GM10248 (cell line): ENCODE measurements at regions not wholly inside any gene's neighbourhood (a gene's known extent, or its start where the extent isn't known, plus 50 kb on each side); places are given as distances from the start of the nearest gene placed in this dataset.
"Not testable (repeated sequence)": the region's sequence is repeated elsewhere in the genome, so short reads cannot be mapped to it uniquely, and the experiment has no call there.

Source experiments
- CTCF ChIA-PET: fragments of 300-600 bp; sonication (Branson Sonifier 250); formaldehyde crosslinking; extraction: SDS; loops from one replicate; lab custom pipeline; 2021; ENCODE audit warnings: antibody characterized with exemption; lab: Yijun Ruan, JAX
- POLR2A ChIA-PET: fragments of 350-650 bp; sonication (Branson Sonifier 250); formaldehyde crosslinking; extraction: SDS; loops from one replicate; lab custom pipeline; 2020; ENCODE audit warnings: antibody characterized with exemption; lab: Yijun Ruan, JAX
- DNase-seq: peaks from one replicate; pipeline ENCODE4 v3.0.0; 2012; ENCODE audit errors: extremely low spot score
- CTCF ChIP-seq: IDR thresholded peaks from 2 replicates; pipeline ENCODE4 v1.5.1; 2012; ENCODE audit warnings: mild to moderate bottlenecking, low read depth; ENCODE audit errors: extremely low read depth, missing control alignments, control extremely low read depth

DNA sequence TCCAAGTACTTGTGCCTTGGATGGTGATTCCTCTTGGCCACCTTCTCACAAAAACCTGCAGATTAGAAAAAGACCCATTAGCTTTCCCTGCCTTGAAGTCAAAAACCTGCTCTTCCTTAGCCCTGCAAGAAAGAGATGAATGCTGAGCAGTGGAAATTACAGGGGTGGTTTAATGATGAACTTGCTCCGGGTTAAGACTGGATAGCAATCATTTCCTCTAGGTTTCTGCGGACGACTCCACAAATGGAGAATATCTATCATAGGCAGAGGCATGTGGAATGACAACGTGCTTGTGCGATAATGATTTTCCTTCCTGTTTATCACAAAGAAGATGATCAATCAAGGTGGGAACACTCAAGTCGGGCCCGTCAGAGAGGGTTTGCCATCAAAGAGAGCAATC, 201.2 kb upstream of the ERCC4 start:
- TF ChIP-seq CTCF, result no peak
- ChIA-PET POLR2A (no interaction called here), CTCF (no interaction called here)
- DNase-seq, result no peak

- CTCF ChIA-PET, result no interaction called here
- TF ChIP-seq CTCF, result no peak
- POLR2A ChIA-PET, result no interaction called here
- no peak for DNase-seq
Observed at GRCh38 chr16:13727943-13728342, 192.0 kb upstream of the ERCC4 start.

- no peak for DNase-seq
- ChIA-PET POLR2A (no interaction called here), CTCF (no interaction called here)
- TF ChIP-seq CTCF, result no peak
Observed at GRCh38 chr16:13733561-13733960, 186.4 kb upstream of the ERCC4 start.

DNA sequence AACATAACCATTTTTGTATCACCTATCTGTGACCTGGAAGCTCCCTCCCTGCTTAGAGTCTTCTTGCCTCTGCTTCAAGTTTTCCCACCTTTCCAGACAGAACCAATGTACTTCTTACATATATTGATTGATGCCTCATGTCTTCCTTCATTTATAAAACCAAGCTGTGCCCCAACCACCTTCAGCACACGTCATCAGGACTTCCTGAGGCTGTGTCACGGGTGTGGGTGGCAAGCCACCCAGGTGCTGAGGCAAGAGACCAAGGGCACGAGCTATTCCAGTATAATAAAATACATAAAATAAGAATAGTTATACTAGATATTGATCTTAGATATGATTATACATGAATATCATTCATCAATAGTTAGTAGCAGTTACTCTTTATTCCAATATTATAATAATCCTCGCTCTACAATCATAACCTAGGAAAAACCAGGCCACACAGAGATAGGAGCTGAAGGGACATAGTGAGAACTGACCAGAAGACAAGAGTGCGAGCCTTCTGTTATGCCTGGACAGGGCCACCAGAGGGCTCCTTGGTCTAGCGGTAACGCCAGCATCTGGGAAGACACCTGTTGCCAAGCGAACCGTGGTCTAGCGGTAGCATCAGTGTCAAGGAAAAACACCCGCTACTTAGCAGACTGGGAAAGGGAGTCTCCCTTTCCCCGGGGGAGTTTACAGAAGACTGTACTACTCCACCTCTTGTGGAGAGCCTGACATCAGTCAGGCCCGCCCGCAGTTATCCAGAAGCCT, 180.2 kb upstream of the ERCC4 start:
- CTCF ChIA-PET, DNase-seq, POLR2A ChIA-PET: not testable (repeated sequence)

- POLR2A ChIA-PET, result no interaction called here
- no peak for TF ChIP-seq CTCF
- no peak for DNase-seq
- CTCF ChIA-PET, result interaction anchor here (0.8 kb wide), 1 partner anchor 14 kb away, joined by 3 read pairs; no protein-coding TSS in a partner anchor
Observed at GRCh38 chr16:13742928-13743327, 177.0 kb upstream of the ERCC4 start.

GRCh38 chr16:13743571-13743970, 176.4 kb upstream of the ERCC4 start:
- DNase-seq, result no peak
- no peak for TF ChIP-seq CTCF
- CTCF ChIA-PET, result no interaction called here
- POLR2A ChIA-PET, result no interaction called here

DNA sequence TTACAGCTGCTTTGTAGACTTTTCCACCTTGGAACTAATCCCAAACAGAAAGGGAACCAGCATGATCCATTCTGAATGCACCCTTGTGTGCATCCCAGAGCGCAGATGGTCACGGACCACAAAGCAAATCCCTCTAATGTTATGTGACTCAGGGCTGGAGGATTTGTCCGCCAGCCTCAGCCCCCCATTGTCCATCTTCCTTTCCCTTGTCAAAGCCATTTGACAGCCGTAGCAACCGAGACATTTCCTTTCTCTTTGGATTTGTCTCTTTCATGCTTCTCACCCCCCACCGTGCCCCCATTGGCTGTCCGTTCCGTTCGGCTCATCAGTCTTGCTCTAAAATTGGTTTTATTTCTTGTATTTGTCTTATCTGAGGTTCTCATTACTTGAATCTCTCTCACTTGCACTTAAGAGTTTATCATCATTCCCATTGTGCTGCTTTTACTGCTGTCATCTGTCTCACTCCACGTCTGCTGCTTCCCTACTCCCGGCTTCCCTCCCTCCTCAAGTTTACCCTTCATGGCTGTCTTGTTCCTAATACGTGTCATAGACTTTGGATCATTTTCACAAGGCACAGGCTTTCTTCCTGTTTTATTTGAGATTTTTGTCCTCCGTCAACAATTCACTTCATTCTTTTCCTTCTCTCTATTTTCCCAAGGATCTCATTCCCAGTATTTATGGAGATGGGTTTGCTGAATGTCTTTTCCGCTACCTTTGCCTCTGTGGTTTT, 163.4 kb upstream of the ERCC4 start:
- no peak for TF ChIP-seq CTCF
- no peak for DNase-seq
- CTCF ChIA-PET, result interaction anchor here (1.5 kb wide), 1 partner anchor 14 kb away, joined by 3 read pairs; no protein-coding TSS in a partner anchor
- POLR2A ChIA-PET, result no interaction called here
